ENCODE measurements at regions not wholly inside any gene's neighbourhood (a gene's known extent, or its start where the extent isn't known, plus 50 kb on each side); places are given as distances from the start of the nearest gene placed in this dataset.

DNA sequence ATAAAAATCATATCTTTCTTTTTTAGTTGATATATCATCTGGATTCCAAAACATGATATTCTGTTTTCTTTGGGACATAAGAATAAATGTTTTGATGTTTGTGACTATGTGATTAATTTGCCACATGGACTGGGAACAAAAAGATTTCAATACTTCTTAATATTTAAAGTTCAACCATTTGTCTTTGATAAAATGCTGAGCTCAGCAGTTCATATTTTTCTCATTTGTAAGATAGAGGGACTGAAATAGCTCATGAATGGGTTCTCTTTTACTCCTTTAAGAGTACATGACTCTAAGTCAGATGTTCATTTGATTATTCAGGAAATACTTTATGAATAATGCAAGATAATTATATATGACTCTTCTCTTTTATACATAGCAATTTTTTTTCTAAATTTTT lies 205.9 kb upstream of the FAM47A start:
- TF ChIP-seq, protein P1, sequence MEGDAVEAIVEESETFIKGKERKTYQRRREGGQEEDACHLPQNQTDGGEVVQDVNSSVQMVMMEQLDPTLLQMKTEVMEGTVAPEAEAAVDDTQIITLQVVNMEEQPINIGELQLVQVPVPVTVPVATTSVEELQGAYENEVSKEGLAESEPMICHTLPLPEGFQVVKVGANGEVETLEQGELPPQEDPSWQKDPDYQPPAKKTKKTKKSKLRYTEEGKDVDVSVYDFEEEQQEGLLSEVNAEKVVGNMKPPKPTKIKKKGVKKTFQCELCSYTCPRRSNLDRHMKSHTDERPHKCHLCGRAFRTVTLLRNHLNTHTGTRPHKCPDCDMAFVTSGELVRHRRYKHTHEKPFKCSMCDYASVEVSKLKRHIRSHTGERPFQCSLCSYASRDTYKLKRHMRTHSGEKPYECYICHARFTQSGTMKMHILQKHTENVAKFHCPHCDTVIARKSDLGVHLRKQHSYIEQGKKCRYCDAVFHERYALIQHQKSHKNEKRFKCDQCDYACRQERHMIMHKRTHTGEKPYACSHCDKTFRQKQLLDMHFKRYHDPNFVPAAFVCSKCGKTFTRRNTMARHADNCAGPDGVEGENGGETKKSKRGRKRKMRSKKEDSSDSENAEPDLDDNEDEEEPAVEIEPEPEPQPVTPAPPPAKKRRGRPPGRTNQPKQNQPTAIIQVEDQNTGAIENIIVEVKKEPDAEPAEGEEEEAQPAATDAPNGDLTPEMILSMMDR (conservative IDR thresholded peaks at IDR 0.05 in 1 of 2, IDR thresholded peaks at IDR 0.05 in 1 of 2; ENCODE audit: extremely low read depth in 1 of 2, insufficient read depth in 1 of 2, low read depth in 1 of 2, low read length in 2 of 2): no peak
- no peak for TF ChIP-seq EZH2 (IDR thresholded peaks at IDR 0.05; ENCODE audit: borderline replicate concordance, low read length)

Data from mammary epithelial cell (primary cell).